CD4-positive, alpha-beta T cell (primary cell): ENCODE measurements at regions not wholly inside any gene's neighbourhood (a gene's known extent, or its start where the extent isn't known, plus 50 kb on each side); places are given as distances from the start of the nearest gene placed in this dataset.

Source experiments
- ATAC-seq: fragments of 200-7000 bp; cut with Tn5 transposase; one replicate; pipeline ENCODE4 v1.10.0; 2022; ENCODE audit warnings: mild to moderate bottlenecking; ENCODE audit not compliant: poor library complexity
- CTCF ChIA-PET: fragments of 350-600 bp; sonication (Branson Sonifier 250); formaldehyde crosslinking; loops from one replicate; lab custom pipeline; 2021; ENCODE audit warnings: antibody characterized with exemption, inconsistent platforms; lab: Charles Lee
- POLR2A ChIA-PET: fragments of 350-600 bp; sonication (Branson Sonifier 250); formaldehyde crosslinking; loops from one replicate; lab custom pipeline; 2021; ENCODE audit warnings: antibody characterized with exemption, inconsistent platforms; lab: Charles Lee
- DNase-seq, 14 experiments: peaks; one replicate each; pipeline ENCODE4 v3.0.0-alpha.2; 2013 to 2020; ENCODE audit warnings: mixed read lengths in 2 of 14
- H3K27ac ChIP-seq, 2 donors: one replicate each; pipeline versions ENCODE4 v1.5.1 to v1.7.0; 2013; ENCODE audit warnings: low read length in 2 of 2, low read depth in 1 of 2, mild to moderate bottlenecking in 1 of 2
- H3K27me3 ChIP-seq, 2 experiments: 1 replicate in 1 of 2; 2 replicates in 1 of 2; pipeline versions ENCODE4 v1.6.1 to v1.7.0; 2013; ENCODE audit warnings: low read length in 2 of 2, control low read depth in 1 of 2, mild to moderate bottlenecking in 1 of 2, moderate library complexity in 1 of 2; ENCODE audit not compliant: insufficient read depth in 2 of 2, control insufficient read depth in 1 of 2
- H3K36me3 ChIP-seq: one replicate; pipeline ENCODE4 v1.6.1; 2013; ENCODE audit warnings: low read length, control low read depth; ENCODE audit not compliant: insufficient read depth
- H3K4me1 ChIP-seq: one replicate; pipeline ENCODE4 v1.6.1; 2013; ENCODE audit warnings: low read length, control low read depth; ENCODE audit not compliant: insufficient read depth
- H3K4me3 ChIP-seq: one replicate; pipeline ENCODE4 v1.5.1; 2013; ENCODE audit warnings: mild to moderate bottlenecking, low read length, moderate library complexity
- H3K9me3 ChIP-seq, 2 experiments: 1 replicate in 1 of 2; 2 replicates in 1 of 2; pipeline versions ENCODE4 v1.6.1 to v1.7.0; 2013; ENCODE audit warnings: low read length in 2 of 2, mild to moderate bottlenecking in 2 of 2, control low read depth in 1 of 2, moderate library complexity in 1 of 2; ENCODE audit not compliant: control insufficient read depth in 1 of 2, insufficient read depth in 1 of 2
- H3K27ac Mint-ChIP-seq: one replicate; pipeline ENCODE4 v1.8.0; 2020; ENCODE audit warnings: mixed read lengths
- H3K27me3 Mint-ChIP-seq: one replicate; pipeline ENCODE4 v1.8.0; 2021; ENCODE audit warnings: mixed read lengths
- H3K36me3 Mint-ChIP-seq: one replicate; pipeline ENCODE4 v1.8.0; 2021; ENCODE audit warnings: low read depth, mixed read lengths
- H3K4me1 Mint-ChIP-seq: one replicate; pipeline ENCODE4 v1.8.0; 2021; ENCODE audit warnings: low read depth, mixed read lengths
- H3K4me3 Mint-ChIP-seq: one replicate; pipeline ENCODE4 v1.8.0; 2020; ENCODE audit warnings: mild to moderate bottlenecking, mixed read lengths
- H3K9me3 Mint-ChIP-seq: one replicate; pipeline ENCODE4 v1.8.0; 2020; ENCODE audit warnings: mixed read lengths
- intact Hi-C, 2 experiments: fragments of 100-400 bp; cut with DNase I in 1 of 2; cut with micrococcal nuclease in 1 of 2; formaldehyde crosslinking; loops; one replicate each; pipeline versions ENCODE4 v1.15.1 to v1.9.0; 2023 to 2025; cut with DNase I, micrococcal nuclease
- TF ChIP-seq, protein P1 (sequence below): fragments of 200-600 bp; IDR thresholded peaks from one replicate; pipeline ENCODE4 v1.8.0; 2022; ENCODE audit warnings: antibody characterized with exemption, mild to moderate bottlenecking

DNA sequence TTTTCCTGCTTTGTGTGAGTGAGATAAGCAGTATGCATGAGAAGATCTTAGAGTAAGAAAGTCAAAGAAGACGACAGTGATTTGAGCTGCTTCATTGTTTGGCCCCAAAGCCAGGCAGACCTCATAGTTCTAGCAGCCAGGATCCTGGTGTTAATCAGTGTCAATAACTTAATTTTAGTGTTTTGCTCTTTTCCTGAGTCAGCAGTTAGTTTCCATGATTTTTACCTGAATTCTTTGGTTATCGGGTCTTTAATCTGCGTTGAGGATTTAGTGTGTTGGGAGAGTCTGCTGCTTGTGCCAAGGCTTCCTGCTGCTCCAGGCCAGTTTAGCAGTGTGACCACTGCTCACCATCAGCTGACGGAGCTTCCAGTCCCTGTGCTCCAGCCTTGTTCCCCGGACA lies 241.6 kb upstream of the SOX5 start:
- POLR2A ChIA-PET = no interaction called here
- DNase-seq (no peak), ATAC-seq (no peak)
- Histone ChIP-seq H3K27me3 (no peaks in the 10 kb centered on the region), H3K9me3 (no peaks in the 10 kb centered on the region), H3K4me1 (no peaks in the 10 kb centered on the region), H3K27ac (no peak overlapping the region), H3K36me3 (no peaks in the 10 kb centered on the region), H3K4me3 (no peak overlapping the region)
- intact Hi-C loops = no loop called here
- Mint-ChIP-seq H3K27ac (no peak overlapping the region), H3K9me3 (no peaks in the 10 kb centered on the region), H3K27me3 (no peaks in the 10 kb centered on the region), H3K4me3 (no peak overlapping the region), H3K4me1 (no peaks in the 10 kb centered on the region), H3K36me3 (no peaks in the 10 kb centered on the region)
- TF ChIP-seq, protein P1, sequence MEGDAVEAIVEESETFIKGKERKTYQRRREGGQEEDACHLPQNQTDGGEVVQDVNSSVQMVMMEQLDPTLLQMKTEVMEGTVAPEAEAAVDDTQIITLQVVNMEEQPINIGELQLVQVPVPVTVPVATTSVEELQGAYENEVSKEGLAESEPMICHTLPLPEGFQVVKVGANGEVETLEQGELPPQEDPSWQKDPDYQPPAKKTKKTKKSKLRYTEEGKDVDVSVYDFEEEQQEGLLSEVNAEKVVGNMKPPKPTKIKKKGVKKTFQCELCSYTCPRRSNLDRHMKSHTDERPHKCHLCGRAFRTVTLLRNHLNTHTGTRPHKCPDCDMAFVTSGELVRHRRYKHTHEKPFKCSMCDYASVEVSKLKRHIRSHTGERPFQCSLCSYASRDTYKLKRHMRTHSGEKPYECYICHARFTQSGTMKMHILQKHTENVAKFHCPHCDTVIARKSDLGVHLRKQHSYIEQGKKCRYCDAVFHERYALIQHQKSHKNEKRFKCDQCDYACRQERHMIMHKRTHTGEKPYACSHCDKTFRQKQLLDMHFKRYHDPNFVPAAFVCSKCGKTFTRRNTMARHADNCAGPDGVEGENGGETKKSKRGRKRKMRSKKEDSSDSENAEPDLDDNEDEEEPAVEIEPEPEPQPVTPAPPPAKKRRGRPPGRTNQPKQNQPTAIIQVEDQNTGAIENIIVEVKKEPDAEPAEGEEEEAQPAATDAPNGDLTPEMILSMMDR = no peak
- CTCF ChIA-PET = no interaction called here

DNA sequence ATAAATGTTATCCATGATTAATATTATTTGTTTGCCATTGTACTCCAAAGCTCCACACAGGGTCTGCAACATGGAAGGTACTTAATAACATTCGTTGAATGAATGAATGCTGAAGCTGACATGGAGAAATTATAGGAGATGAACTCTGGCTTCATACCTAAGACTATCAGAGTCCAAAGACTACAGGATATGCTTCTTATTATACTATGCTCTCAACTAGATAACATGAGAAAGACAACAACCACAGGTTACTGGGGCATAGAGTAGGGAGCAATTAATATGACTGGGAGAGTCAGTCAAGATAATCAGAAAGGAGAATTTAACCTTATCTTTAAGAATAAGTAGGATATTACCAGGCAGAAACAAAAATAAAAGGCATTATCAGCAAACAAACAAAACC lies 236.3 kb upstream of the SOX5 start:
- no peaks in the 10 kb centered on the region for H3K36me3 Mint-ChIP-seq
- POLR2A ChIA-PET = no interaction called here
- Histone ChIP-seq H3K36me3 (no peaks in the 10 kb centered on the region), H3K4me3 (no peak overlapping the region), H3K9me3 (no peaks in the 10 kb centered on the region), H3K27me3 (no peaks in the 10 kb centered on the region), H3K4me1 (no peaks in the 10 kb centered on the region), H3K27ac (no peak overlapping the region)
- DNase-seq (no peak), ATAC-seq (no peak)
- peaks cover 3% of the 10 kb centered on the region for H3K9me3 Mint-ChIP-seq
- H3K27me3 Mint-ChIP-seq = no peaks in the 10 kb centered on the region
- intact Hi-C loops = no loop called here
- no peak overlapping the region for H3K4me3 Mint-ChIP-seq
- TF ChIP-seq, protein P1 = no peak
- H3K27ac Mint-ChIP-seq = no peak overlapping the region
- CTCF ChIA-PET = no interaction called here
- H3K4me1 Mint-ChIP-seq = no peaks in the 10 kb centered on the region

DNA sequence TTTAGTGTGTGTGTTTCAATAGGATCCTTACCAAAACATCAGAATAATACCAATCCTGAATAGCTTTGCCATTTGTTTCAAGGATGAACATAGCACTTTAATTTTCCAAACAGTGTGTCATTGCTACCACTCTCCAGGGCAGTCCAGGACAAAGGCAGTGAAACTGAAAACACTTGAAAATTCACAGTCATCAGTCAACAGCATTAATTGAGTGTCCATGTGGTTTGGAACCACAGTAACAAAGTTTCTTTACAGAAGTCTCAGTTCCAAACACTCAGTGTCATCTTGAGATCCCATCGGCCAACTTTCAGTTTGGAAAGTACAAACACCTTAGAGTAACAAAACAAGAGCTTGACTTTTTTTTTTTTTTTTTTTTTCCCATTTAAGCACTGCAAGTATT lies 228.4 kb upstream of the SOX5 start:
- POLR2A ChIA-PET = no interaction called here
- intact Hi-C loops = no loop called here
- H3K4me1 ChIP-seq = no peaks in the 10 kb centered on the region
- CTCF ChIA-PET = no interaction called here
- H3K9me3 ChIP-seq = no peaks in the 10 kb centered on the region
- no peak overlapping the region for H3K27ac ChIP-seq
- no peak overlapping the region for H3K4me3 Mint-ChIP-seq
- TF ChIP-seq, protein P1 = no peak
- no peaks in the 10 kb centered on the region for H3K36me3 ChIP-seq
- no peaks in the 10 kb centered on the region for H3K27me3 ChIP-seq
- H3K4me1 Mint-ChIP-seq = no peaks in the 10 kb centered on the region
- H3K9me3 Mint-ChIP-seq = no peaks in the 10 kb centered on the region
- ATAC-seq (no peak), DNase-seq (no peak)
- H3K4me3 ChIP-seq = no peak overlapping the region
- no peak overlapping the region for H3K27ac Mint-ChIP-seq
- H3K36me3 Mint-ChIP-seq = no peaks in the 10 kb centered on the region
- H3K27me3 Mint-ChIP-seq = no peaks in the 10 kb centered on the region
